T-cell (primary cell): ENCODE measurements at regions not wholly inside any gene's neighbourhood (a gene's known extent, or its start where the extent isn't known, plus 50 kb on each side); places are given as distances from the start of the nearest gene placed in this dataset.

Experiments
- ATAC-seq, 4 experiments: fragments of 200-7000 bp in 3 of 4; fragments of 150-1000 bp in 1 of 4; cut with Tn5 transposase; replicated peaks in 1 of 4; 1 replicate in 3 of 4; 2 replicates in 1 of 4; pipeline ENCODE4 v1.10.0; 2021; ENCODE audit warnings: moderate library complexity in 3 of 4, mild to moderate bottlenecking in 2 of 4, moderate number of reproducible peaks in 1 of 4
- CTCF ChIA-PET, 2 donors: fragments of 300-600 bp; sonication (Branson Sonifier 250); formaldehyde crosslinking; loops; one replicate each; lab custom pipeline; 2022; ENCODE audit warnings: antibody characterized with exemption in 2 of 2; lab: Charles Lee
- POLR2A ChIA-PET, 2 donors: fragments of 300-600 bp; sonication (Branson Sonifier 250); formaldehyde crosslinking; loops; one replicate each; lab custom pipeline; 2022; ENCODE audit warnings: antibody characterized with exemption in 2 of 2; lab: Charles Lee
- DNase-seq, 35 experiments: peaks; one replicate each; pipeline versions ENCODE4 v3.0.0 to v3.0.0-alpha.2; 2013 to 2023
- H3K27ac ChIP-seq: one replicate; pipeline ENCODE4 v1.5.1; 2013; ENCODE audit warnings: low read length
- H3K27me3 ChIP-seq, 2 experiments: replicated peaks in 1 of 2; 1 replicate in 1 of 2; 2 replicates in 1 of 2; pipeline versions ENCODE4 v1.6.1 to v1.7.0; 2013; ENCODE audit warnings: low read length in 1 of 2, mixed read lengths in 1 of 2; ENCODE audit not compliant: control insufficient read depth in 2 of 2, insufficient read depth in 2 of 2; ENCODE audit errors: extremely low read depth in 1 of 2
- H3K36me3 ChIP-seq, 2 donors: 1 replicate in 1 of 2; 2 replicates in 1 of 2; pipeline versions ENCODE4 v1.6.1 to v1.7.0; 2013; ENCODE audit warnings: low read length in 1 of 2; ENCODE audit not compliant: control insufficient read depth in 2 of 2, insufficient read depth in 1 of 2; ENCODE audit errors: extremely low read depth in 1 of 2
- H3K4me1 ChIP-seq, 2 experiments: 1 replicate in 1 of 2; 2 replicates in 1 of 2; pipeline versions ENCODE4 v1.6.1 to v1.7.0; 2013; ENCODE audit warnings: low read length in 2 of 2, mixed read lengths in 1 of 2; ENCODE audit not compliant: insufficient read depth in 2 of 2, control insufficient read depth in 1 of 2; ENCODE audit errors: extremely low read depth in 1 of 2
- H3K4me3 ChIP-seq, 2 donors: 1 replicate in 1 of 2; 2 replicates in 1 of 2; pipeline versions ENCODE4 v1.5.1 to v1.7.0; 2013; ENCODE audit warnings: mild to moderate bottlenecking in 2 of 2, low read length in 1 of 2, moderate library complexity in 1 of 2; ENCODE audit not compliant: control insufficient read depth in 1 of 2; ENCODE audit errors: extremely low read depth in 1 of 2
- H3K9me3 ChIP-seq: 2 replicates; pipeline ENCODE4 v1.7.0; 2013
- H3K27ac Mint-ChIP-seq, 2 donors: one replicate each; pipeline ENCODE4 v1.8.0; 2020 to 2021; ENCODE audit warnings: mild to moderate bottlenecking in 2 of 2, mixed read lengths in 2 of 2
- H3K27me3 Mint-ChIP-seq, 2 donors: one replicate each; pipeline ENCODE4 v1.8.0; 2021 to 2022; ENCODE audit warnings: mixed read lengths in 2 of 2
- H3K36me3 Mint-ChIP-seq: one replicate; pipeline ENCODE4 v1.8.0; 2021; ENCODE audit warnings: mixed read lengths
- H3K4me1 Mint-ChIP-seq, 3 donors: one replicate each; pipeline ENCODE4 v1.8.0; 2020 to 2022; ENCODE audit warnings: mixed read lengths in 3 of 3, mild to moderate bottlenecking in 1 of 3
- H3K4me3 Mint-ChIP-seq, 3 donors: one replicate each; pipeline ENCODE4 v1.8.0; 2020 to 2022; ENCODE audit warnings: mild to moderate bottlenecking in 3 of 3, mixed read lengths in 3 of 3, moderate library complexity in 3 of 3
- H3K9me3 Mint-ChIP-seq, 3 donors: one replicate each; pipeline ENCODE4 v1.8.0; 2020 to 2022; ENCODE audit warnings: mixed read lengths in 3 of 3
- WGBS: methylation state at CpG from one replicate; pipeline ENCODE4 v1.1.5; 2013; ENCODE audit warnings: missing lambda C conversion rate; ENCODE audit not compliant: insufficient coverage; 5-methylcytosine and 5-hydroxymethylcytosine counted together

- DNase-seq (no peak), ATAC-seq (no peak)
- CTCF ChIA-PET: no interaction called here
- no peak overlapping the region for H3K27ac ChIP-seq
- H3K9me3 ChIP-seq: no peaks in the 10 kb centered on the region
- POLR2A ChIA-PET: no interaction called here
- no peaks in the 10 kb centered on the region for H3K27me3 Mint-ChIP-seq
- H3K4me1 Mint-ChIP-seq: no peaks in the 10 kb centered on the region
- no peaks in the 10 kb centered on the region for H3K27me3 ChIP-seq
- no peak overlapping the region for H3K4me3 ChIP-seq
- H3K9me3 Mint-ChIP-seq: peaks cover 8 to 17% (median 8%) of the 10 kb centered on the region in 3 donors
- no peak overlapping the region for H3K27ac Mint-ChIP-seq
- H3K4me3 Mint-ChIP-seq: no peak overlapping the region
- no peaks in the 10 kb centered on the region for H3K36me3 ChIP-seq
- H3K36me3 Mint-ChIP-seq: peaks cover 21% of the 10 kb centered on the region
- H3K4me1 ChIP-seq: no peaks in the 10 kb centered on the region
Measured at GRCh38 chr14:86020841-86021240, 490.9 kb downstream of the FLRT2 start.

- H3K27me3 ChIP-seq: no peaks in the 10 kb centered on the region
- no peaks in the 10 kb centered on the region for H3K4me1 Mint-ChIP-seq
- ATAC-seq: no peak
- H3K27ac ChIP-seq: no peak overlapping the region
- ChIA-PET CTCF (no interaction called here), POLR2A (no interaction called here)
- no peaks in the 10 kb centered on the region for H3K9me3 ChIP-seq
- DNase-seq: no peak
- peaks cover 13% of the 10 kb centered on the region for H3K36me3 Mint-ChIP-seq
- no peaks in the 10 kb centered on the region for H3K27me3 Mint-ChIP-seq
- H3K4me3 ChIP-seq: no peak overlapping the region
- H3K4me3 Mint-ChIP-seq: no peak overlapping the region
- H3K27ac Mint-ChIP-seq: no peak overlapping the region
- H3K36me3 ChIP-seq: no peaks in the 10 kb centered on the region
- peaks cover 0 to 6% (median 4%) of the 10 kb centered on the region in 3 donors for H3K9me3 Mint-ChIP-seq
- WGBS: no CpG with 5 or more reads among the region's 1 CpG
- H3K4me1 ChIP-seq: no peaks in the 10 kb centered on the region
Measured at GRCh38 chr14:86015941-86016340, 486.0 kb downstream of the FLRT2 start.

GRCh38 chr14:86015511-86015910 is 485.6 kb downstream of the FLRT2 start:
- no peaks in the 10 kb centered on the region for H3K9me3 ChIP-seq
- DNase-seq (no peak), ATAC-seq (no peak)
- Mint-ChIP-seq H3K4me1 (no peaks in the 10 kb centered on the region), H3K36me3 (peaks cover 13% of the 10 kb centered on the region), H3K4me3 (no peak overlapping the region), H3K9me3 (peaks cover 0 to 6% (median 4%) of the 10 kb centered on the region in 3 donors), H3K27me3 (no peaks in the 10 kb centered on the region), H3K27ac (no peak overlapping the region)
- no peak overlapping the region for H3K27ac ChIP-seq
- no peaks in the 10 kb centered on the region for H3K27me3 ChIP-seq
- H3K4me3 ChIP-seq: no peak overlapping the region
- POLR2A ChIA-PET: no interaction called here
- CTCF ChIA-PET: no interaction called here
- no peaks in the 10 kb centered on the region for H3K36me3 ChIP-seq
- H3K4me1 ChIP-seq: no peaks in the 10 kb centered on the region
- no CpG with 5 or more reads among the region's 1 CpG for whole genome bisulfite sequencing

- ATAC-seq (no peak), DNase-seq (no peak)
- H3K4me1 ChIP-seq: no peaks in the 10 kb centered on the region
- Mint-ChIP-seq H3K36me3 (peaks cover 7% of the 10 kb centered on the region), H3K4me3 (no peak overlapping the region), H3K27me3 (no peaks in the 10 kb centered on the region), H3K27ac (no peak overlapping the region), H3K9me3 (no peaks in the 10 kb centered on the region), H3K4me1 (no peaks in the 10 kb centered on the region)
- ChIA-PET CTCF (no interaction called here), POLR2A (no interaction called here)
- H3K27ac ChIP-seq: no peak overlapping the region
- no peak overlapping the region for H3K4me3 ChIP-seq
- no CpG with 5 or more reads among the region's 3 CpGs for WGBS
- H3K27me3 ChIP-seq: no peaks in the 10 kb centered on the region
- no peaks in the 10 kb centered on the region for H3K9me3 ChIP-seq
- no peaks in the 10 kb centered on the region for H3K36me3 ChIP-seq
Measured at GRCh38 chr14:86013641-86014040, 483.7 kb downstream of the FLRT2 start.

- Mint-ChIP-seq H3K4me3 (no peak overlapping the region), H3K9me3 (no peaks in the 10 kb centered on the region), H3K4me1 (no peaks in the 10 kb centered on the region), H3K36me3 (peaks cover 4% of the 10 kb centered on the region), H3K27me3 (no peaks in the 10 kb centered on the region), H3K27ac (no peak overlapping the region)
- no peaks in the 10 kb centered on the region for H3K27me3 ChIP-seq
- no peak overlapping the region for H3K4me3 ChIP-seq
- WGBS: no CpG with 5 or more reads among the region's 1 CpG
- H3K36me3 ChIP-seq: no peaks in the 10 kb centered on the region
- no peak overlapping the region for H3K27ac ChIP-seq
- ATAC-seq: no peak
- CTCF ChIA-PET: no interaction called here
- no peaks in the 10 kb centered on the region for H3K9me3 ChIP-seq
- DNase-seq: no peak
- POLR2A ChIA-PET: no interaction called here
- no peaks in the 10 kb centered on the region for H3K4me1 ChIP-seq
Measured at GRCh38 chr14:86012461-86012860, 482.5 kb downstream of the FLRT2 start.

GRCh38 chr14:86003998-86004397 is 474.1 kb downstream of the FLRT2 start:
- no peaks in the 10 kb centered on the region for H3K27me3 Mint-ChIP-seq
- Histone ChIP-seq H3K27ac (no peak overlapping the region), H3K4me3 (no peak overlapping the region), H3K9me3 (no peaks in the 10 kb centered on the region), H3K27me3 (no peaks in the 10 kb centered on the region), H3K36me3 (no peaks in the 10 kb centered on the region), H3K4me1 (no peaks in the 10 kb centered on the region)
- DNase-seq: no peak
- no CpG with 5 or more reads among the region's 3 CpGs for WGBS
- ChIA-PET CTCF (no interaction called here), POLR2A (no interaction called here)
- ATAC-seq: no peak
- H3K36me3 Mint-ChIP-seq: peaks cover 27% of the 10 kb centered on the region
- no peak overlapping the region for H3K27ac Mint-ChIP-seq
- no peak overlapping the region for H3K4me3 Mint-ChIP-seq
- no peaks in the 10 kb centered on the region for H3K4me1 Mint-ChIP-seq
- no peaks in the 10 kb centered on the region for H3K9me3 Mint-ChIP-seq

- H3K36me3 Mint-ChIP-seq: peaks cover 3% of the 10 kb centered on the region
- Histone ChIP-seq H3K27me3 (no peaks in the 10 kb centered on the region), H3K36me3 (no peaks in the 10 kb centered on the region), H3K27ac (no peak overlapping the region), H3K9me3 (no peaks in the 10 kb centered on the region), H3K4me3 (no peak overlapping the region), H3K4me1 (no peaks in the 10 kb centered on the region)
- no peak for DNase-seq
- H3K27ac Mint-ChIP-seq: no peak overlapping the region
- H3K27me3 Mint-ChIP-seq: no peaks in the 10 kb centered on the region
- no peak overlapping the region for H3K4me3 Mint-ChIP-seq
- H3K9me3 Mint-ChIP-seq: no peaks in the 10 kb centered on the region
- ChIA-PET CTCF (no interaction called here), POLR2A (no interaction called here)
- H3K4me1 Mint-ChIP-seq: peaks cover 0 to 18% (median 15%) of the 10 kb centered on the region in 3 donors
- no peak for ATAC-seq
Measured at GRCh38 chr14:85996551-85996950, 466.6 kb downstream of the FLRT2 start.
